NCI-H226 (cell line): ENCODE measurements at regions not wholly inside any gene's neighbourhood (a gene's known extent, or its start where the extent isn't known, plus 50 kb on each side); places are given as distances from the start of the nearest gene placed in this dataset.

Source experiments
- DNase-seq: peaks from one replicate; pipeline ENCODE4 v3.0.0-alpha.2; 2015

GRCh38 chr2:7962161-7962560 is 719.7 kb upstream of the ID2 start:
- no peak for DNase-seq

- DNase-seq, result no peak
These were observed 718.1 kb upstream of the ID2 start for GRCh38 chr2:7963787-7964186.

GRCh38 chr2:7966032-7966431 is 715.8 kb upstream of the ID2 start:
- DNase-seq, result no peak

GRCh38 chr2:7967707-7968405 is 714.0 kb upstream of the ID2 start:
- DNase-seq, result no peak

- no peak for DNase-seq
These were observed 711.9 kb upstream of the ID2 start for GRCh38 chr2:7969756-7970515.

GRCh38 chr2:7971248-7971647 is 710.6 kb upstream of the ID2 start:
- no peak for DNase-seq

GRCh38 chr2:7971841-7972240 is 710.0 kb upstream of the ID2 start:
- DNase-seq, result no peak

GRCh38 chr2:7972670-7973069 is 709.2 kb upstream of the ID2 start:
- DNase-seq, result no peak

GRCh38 chr2:7973801-7974480 is 707.9 kb upstream of the ID2 start:
- DNase-seq, result no peak

- no peak for DNase-seq
These were observed 706.9 kb upstream of the ID2 start for GRCh38 chr2:7974936-7975335.

GRCh38 chr2:7976206-7976605 is 705.6 kb upstream of the ID2 start:
- no peak for DNase-seq

GRCh38 chr2:7977981-7978380 is 703.9 kb upstream of the ID2 start:
- no peak for DNase-seq

- DNase-seq, result no peak
These were observed 699.8 kb upstream of the ID2 start for GRCh38 chr2:7982054-7982453.

GRCh38 chr2:7983451-7983850 is 698.4 kb upstream of the ID2 start:
- no peak for DNase-seq

GRCh38 chr2:7983912-7984311 is 697.9 kb upstream of the ID2 start:
- DNase-seq, result no peak

- no peak for DNase-seq
These were observed 697.0 kb upstream of the ID2 start for GRCh38 chr2:7984693-7985353.

- no peak for DNase-seq
These were observed 695.4 kb upstream of the ID2 start for GRCh38 chr2:7986431-7986830.

- DNase-seq, result no peak
These were observed 693.9 kb upstream of the ID2 start for GRCh38 chr2:7987992-7988391.

GRCh38 chr2:7988440-7988839 is 693.4 kb upstream of the ID2 start:
- DNase-seq, result no peak

GRCh38 chr2:7989823-7990222 is 692.0 kb upstream of the ID2 start:
- DNase-seq, result no peak

GRCh38 chr2:7992612-7993602 is 688.9 kb upstream of the ID2 start:
- no peak for DNase-seq

- no peak for DNase-seq
These were observed 687.4 kb upstream of the ID2 start for GRCh38 chr2:7994397-7994951.
